ENCODE measurements at regions not wholly inside any gene's neighbourhood (a gene's known extent, or its start where the extent isn't known, plus 50 kb on each side); places are given as distances from the start of the nearest gene placed in this dataset.

GRCh38 chr4:78682070-78682469 lies 94.1 kb upstream of the BMP2K start:
- H3K27me3 ChIP-seq (replicated peaks in 2 of 5; ENCODE audit: control insufficient read depth in 4 of 5, insufficient read depth in 5 of 5, low read length in 4 of 5), result no peaks in the 10 kb centered on the region
- no peak overlapping the region for H3K4me3 ChIP-seq (ENCODE audit: control insufficient read depth in 1 of 7, extremely low read depth in 1 of 7, insufficient read depth in 4 of 7, low read depth in 2 of 7, low read length in 6 of 7)
- no peak for DNase-seq
- H3K36me3 ChIP-seq (ENCODE audit: control insufficient read depth in 4 of 4, insufficient read depth in 4 of 4, low read length in 3 of 4), result no peaks in the 10 kb centered on the region
- CTCF ChIA-PET, result interaction anchor here (0.7 kb wide), 1 partner anchor 70 kb away, joined by 3 read pairs; no protein-coding TSS in a partner anchor
- POLR2A ChIA-PET, result interaction anchor here (0.6 to 0.7 kb wide), 2 partner anchors 16 to 237 kb away, joined by 3 to 5 read pairs; no protein-coding TSS in a partner anchor
- no peak overlapping the region for H3K27ac ChIP-seq (ENCODE audit: insufficient read depth in 1 of 2, low read depth in 1 of 2, low read length in 2 of 2, poor library complexity in 1 of 2, severe bottlenecking in 2 of 2)
- no peaks in the 10 kb centered on the region for H3K9me3 ChIP-seq (ENCODE audit: control extremely low read depth in 1 of 5, control insufficient read depth in 4 of 5, insufficient read depth in 2 of 5, low read depth in 1 of 5, low read length in 4 of 5)
- WGBS (ENCODE audit: insufficient coverage), result no CpG with 5 or more reads among the region's 3 CpGs
- H3K4me1 ChIP-seq (ENCODE audit: control extremely low read depth in 1 of 4, control insufficient read depth in 4 of 4, insufficient read depth in 4 of 4, low read length in 3 of 4), result no peaks in the 10 kb centered on the region

- H3K27ac ChIP-seq (ENCODE audit: insufficient read depth in 1 of 2, low read depth in 1 of 2, low read length in 2 of 2, poor library complexity in 1 of 2, severe bottlenecking in 2 of 2), result no peak overlapping the region
- no peaks in the 10 kb centered on the region for H3K36me3 ChIP-seq (ENCODE audit: control insufficient read depth in 4 of 4, insufficient read depth in 4 of 4, low read length in 3 of 4)
- ChIA-PET CTCF (interaction anchor here (0.6 to 1.7 kb wide), 5 partner anchors 12 to 106 kb away, joined by 3 to 5 read pairs (median 4); no protein-coding TSS in a partner anchor), POLR2A (no interaction called here)
- no peaks in the 10 kb centered on the region for H3K4me1 ChIP-seq (ENCODE audit: control extremely low read depth in 1 of 4, control insufficient read depth in 4 of 4, insufficient read depth in 4 of 4, low read length in 3 of 4)
- no peak overlapping the region for H3K4me3 ChIP-seq (ENCODE audit: control insufficient read depth in 1 of 7, extremely low read depth in 1 of 7, insufficient read depth in 4 of 7, low read depth in 2 of 7, low read length in 6 of 7)
- DNase-seq, result no peak
- no peaks in the 10 kb centered on the region for H3K27me3 ChIP-seq (replicated peaks in 2 of 5; ENCODE audit: control insufficient read depth in 4 of 5, insufficient read depth in 5 of 5, low read length in 4 of 5)
- H3K9me3 ChIP-seq (ENCODE audit: control extremely low read depth in 1 of 5, control insufficient read depth in 4 of 5, insufficient read depth in 2 of 5, low read depth in 1 of 5, low read length in 4 of 5), result no peaks in the 10 kb centered on the region
Observed at GRCh38 chr4:78683352-78683751, 92.8 kb upstream of the BMP2K start.

- CTCF ChIA-PET, result interaction anchor here (0.7 to 1.7 kb wide), 4 partner anchors 13 to 103 kb away, joined by 3 to 5 read pairs (median 4); no protein-coding TSS in a partner anchor
- no peaks in the 10 kb centered on the region for H3K36me3 ChIP-seq (ENCODE audit: control insufficient read depth in 4 of 4, insufficient read depth in 4 of 4, low read length in 3 of 4)
- POLR2A ChIA-PET, result interaction anchor here (0.6 to 0.7 kb wide), 2 partner anchors 16 to 26 kb away, joined by 3 read pairs; no protein-coding TSS in a partner anchor
- no peak for DNase-seq
- H3K27me3 ChIP-seq (replicated peaks in 2 of 5; ENCODE audit: control insufficient read depth in 4 of 5, insufficient read depth in 5 of 5, low read length in 4 of 5), result no peaks in the 10 kb centered on the region
- no CpG with 5 or more reads among the region's 5 CpGs for WGBS (ENCODE audit: insufficient coverage)
- no peaks in the 10 kb centered on the region for H3K4me1 ChIP-seq (ENCODE audit: control extremely low read depth in 1 of 4, control insufficient read depth in 4 of 4, insufficient read depth in 4 of 4, low read length in 3 of 4)
- H3K9me3 ChIP-seq (ENCODE audit: control extremely low read depth in 1 of 5, control insufficient read depth in 4 of 5, insufficient read depth in 2 of 5, low read depth in 1 of 5, low read length in 4 of 5), result no peaks in the 10 kb centered on the region
- H3K4me3 ChIP-seq (ENCODE audit: control insufficient read depth in 1 of 7, extremely low read depth in 1 of 7, insufficient read depth in 4 of 7, low read depth in 2 of 7, low read length in 6 of 7), result no peak overlapping the region
- H3K27ac ChIP-seq (ENCODE audit: insufficient read depth in 1 of 2, low read depth in 1 of 2, low read length in 2 of 2, poor library complexity in 1 of 2, severe bottlenecking in 2 of 2), result no peak overlapping the region
Observed at GRCh38 chr4:78684325-78685079, 91.6 kb upstream of the BMP2K start.

- Histone ChIP-seq H3K36me3 (ENCODE audit: control insufficient read depth in 4 of 4, insufficient read depth in 4 of 4, low read length in 3 of 4) (no peaks in the 10 kb centered on the region), H3K9me3 (ENCODE audit: control extremely low read depth in 1 of 5, control insufficient read depth in 4 of 5, insufficient read depth in 2 of 5, low read depth in 1 of 5, low read length in 4 of 5) (no peaks in the 10 kb centered on the region), H3K27me3 (replicated peaks in 2 of 5; ENCODE audit: control insufficient read depth in 4 of 5, insufficient read depth in 5 of 5, low read length in 4 of 5) (no peaks in the 10 kb centered on the region), H3K4me1 (ENCODE audit: control extremely low read depth in 1 of 4, control insufficient read depth in 4 of 4, insufficient read depth in 4 of 4, low read length in 3 of 4) (peaks cover 10 to 29% (median 23%) of the 10 kb centered on the region in 4 experiments), H3K27ac (ENCODE audit: insufficient read depth in 1 of 2, low read depth in 1 of 2, low read length in 2 of 2, poor library complexity in 1 of 2, severe bottlenecking in 2 of 2) (no peak overlapping the region), H3K4me3 (ENCODE audit: control insufficient read depth in 1 of 7, extremely low read depth in 1 of 7, insufficient read depth in 4 of 7, low read depth in 2 of 7, low read length in 6 of 7) (no peak overlapping the region)
- DNase-seq, result no peak
- POLR2A ChIA-PET, result no interaction called here
- CTCF ChIA-PET, result interaction anchor here (1.0 to 1.5 kb wide), 2 partner anchors 19 to 42 kb away, joined by 3 to 5 read pairs; no protein-coding TSS in a partner anchor
- WGBS (ENCODE audit: insufficient coverage), result 100% methylated on average over 1 of the region's 3 CpGs
Observed at GRCh38 chr4:78687818-78688217, 88.3 kb upstream of the BMP2K start.

- no peaks in the 10 kb centered on the region for H3K36me3 ChIP-seq (ENCODE audit: control insufficient read depth in 4 of 4, insufficient read depth in 4 of 4, low read length in 3 of 4)
- no peak overlapping the region for H3K4me3 ChIP-seq (ENCODE audit: control insufficient read depth in 1 of 7, extremely low read depth in 1 of 7, insufficient read depth in 4 of 7, low read depth in 2 of 7, low read length in 6 of 7)
- no peaks in the 10 kb centered on the region for H3K9me3 ChIP-seq (ENCODE audit: control extremely low read depth in 1 of 5, control insufficient read depth in 4 of 5, insufficient read depth in 2 of 5, low read depth in 1 of 5, low read length in 4 of 5)
- peaks cover 14 to 34% (median 26%) of the 10 kb centered on the region in 4 experiments for H3K4me1 ChIP-seq (ENCODE audit: control extremely low read depth in 1 of 4, control insufficient read depth in 4 of 4, insufficient read depth in 4 of 4, low read length in 3 of 4)
- WGBS (ENCODE audit: insufficient coverage), result 100% methylated on average over 4 of the region's 6 CpGs
- CTCF ChIA-PET, result interaction anchor here (0.9 to 2.4 kb wide), 3 partner anchors 19 to 74 kb away, joined by 3 to 6 read pairs (median 4); no protein-coding TSS in a partner anchor
- no peak for DNase-seq
- no peaks in the 10 kb centered on the region for H3K27me3 ChIP-seq (replicated peaks in 2 of 5; ENCODE audit: control insufficient read depth in 4 of 5, insufficient read depth in 5 of 5, low read length in 4 of 5)
- POLR2A ChIA-PET, result no interaction called here
- no peak overlapping the region for H3K27ac ChIP-seq (ENCODE audit: insufficient read depth in 1 of 2, low read depth in 1 of 2, low read length in 2 of 2, poor library complexity in 1 of 2, severe bottlenecking in 2 of 2)
Observed at GRCh38 chr4:78688366-78688765, 87.8 kb upstream of the BMP2K start.

- H3K9me3 ChIP-seq (ENCODE audit: control extremely low read depth in 1 of 5, control insufficient read depth in 4 of 5, insufficient read depth in 2 of 5, low read depth in 1 of 5, low read length in 4 of 5), result no peaks in the 10 kb centered on the region
Observed at GRCh38 chr4:78689261-78689660, 86.9 kb upstream of the BMP2K start.

More at GRCh38 chr4:78689261-78689660, 86.9 kb upstream of the BMP2K start:
- ChIA-PET CTCF (interaction anchor here (0.9 to 2.4 kb wide), 5 partner anchors 20 to 77 kb away, joined by 3 to 6 read pairs (median 3); no protein-coding TSS in a partner anchor), POLR2A (interaction anchor here (0.6 kb wide), 1 partner anchor 825 kb away, joined by 3 read pairs; no protein-coding TSS in a partner anchor)
- no peak overlapping the region for H3K27ac ChIP-seq (ENCODE audit: insufficient read depth in 1 of 2, low read depth in 1 of 2, low read length in 2 of 2, poor library complexity in 1 of 2, severe bottlenecking in 2 of 2)
- H3K4me3 ChIP-seq (ENCODE audit: control insufficient read depth in 1 of 7, extremely low read depth in 1 of 7, insufficient read depth in 4 of 7, low read depth in 2 of 7, low read length in 6 of 7), result no peak overlapping the region
- H3K27me3 ChIP-seq (replicated peaks in 2 of 5; ENCODE audit: control insufficient read depth in 4 of 5, insufficient read depth in 5 of 5, low read length in 4 of 5), result no peaks in the 10 kb centered on the region
- DNase-seq, result no peak
- H3K36me3 ChIP-seq (ENCODE audit: control insufficient read depth in 4 of 4, insufficient read depth in 4 of 4, low read length in 3 of 4), result no peaks in the 10 kb centered on the region
- WGBS (ENCODE audit: insufficient coverage), result no CpG with 5 or more reads among the region's 2 CpGs
- H3K4me1 ChIP-seq (ENCODE audit: control extremely low read depth in 1 of 4, control insufficient read depth in 4 of 4, insufficient read depth in 4 of 4, low read length in 3 of 4), result peaks cover 18 to 43% (median 34%) of the 10 kb centered on the region in 4 experiments

Measured in common myeloid progenitor, CD34-positive (primary cell).